Fibroblast of skin of abdomen (primary cell): ENCODE measurements at regions not wholly inside any gene's neighbourhood (a gene's known extent, or its start where the extent isn't known, plus 50 kb on each side); places are given as distances from the start of the nearest gene placed in this dataset.

Experiments used
- DNase-seq: peaks from one replicate; pipeline ENCODE4 v3.0.0-alpha.2; 2013

- DNase-seq, result no peak
These were observed 419.8 kb upstream of the FIGN start for GRCh38 chr2:164155558-164155957.

- no peak for DNase-seq
These were observed 415.7 kb upstream of the FIGN start for GRCh38 chr2:164151522-164151921.

GRCh38 chr2:164150604-164151003, 414.8 kb upstream of the FIGN start:
- no peak for DNase-seq

- DNase-seq, result peak; percentile 18
These were observed 410.6 kb upstream of the FIGN start for GRCh38 chr2:164146441-164146840.

GRCh38 chr2:164145093-164145987, 409.5 kb upstream of the FIGN start:
- DNase-seq, result peak; percentile 80

- DNase-seq, result no peak
These were observed 407.5 kb upstream of the FIGN start for GRCh38 chr2:164143183-164143930.

GRCh38 chr2:164142755-164143154, 406.9 kb upstream of the FIGN start:
- DNase-seq, result no peak

GRCh38 chr2:164141271-164141670, 405.5 kb upstream of the FIGN start:
- peak; percentile 43 for DNase-seq

- DNase-seq, result no peak
These were observed 402.9 kb upstream of the FIGN start for GRCh38 chr2:164138750-164139149.

GRCh38 chr2:164134336-164134735, 398.5 kb upstream of the FIGN start:
- DNase-seq, result no peak

- DNase-seq, result no peak
These were observed 392.2 kb upstream of the FIGN start for GRCh38 chr2:164127971-164128527.

GRCh38 chr2:164126960-164127660, 391.3 kb upstream of the FIGN start:
- DNase-seq, result no peak

- no peak for DNase-seq
These were observed 380.0 kb upstream of the FIGN start for GRCh38 chr2:164115806-164116205.

GRCh38 chr2:164114937-164115336, 379.1 kb upstream of the FIGN start:
- DNase-seq, result no peak

GRCh38 chr2:164112105-164112504, 376.3 kb upstream of the FIGN start:
- DNase-seq, result no peak

GRCh38 chr2:164110515-164110914, 374.7 kb upstream of the FIGN start:
- no peak for DNase-seq

GRCh38 chr2:164109006-164109405, 373.2 kb upstream of the FIGN start:
- DNase-seq, result no peak

- no peak for DNase-seq
These were observed 367.5 kb upstream of the FIGN start for GRCh38 chr2:164103271-164103670.

GRCh38 chr2:164102366-164102765, 366.6 kb upstream of the FIGN start:
- DNase-seq, result no peak

GRCh38 chr2:164091673-164092072, 355.9 kb upstream of the FIGN start:
- DNase-seq, result no peak

- DNase-seq, result no peak
These were observed 354.7 kb upstream of the FIGN start for GRCh38 chr2:164090533-164090932.

GRCh38 chr2:164084066-164084465, 348.3 kb upstream of the FIGN start:
- peak; percentile 16 for DNase-seq

- no peak for DNase-seq
These were observed 344.7 kb upstream of the FIGN start for GRCh38 chr2:164080486-164080885.
